GM12891 (cell line): ENCODE measurements at regions not wholly inside any gene's neighbourhood (a gene's known extent, or its start where the extent isn't known, plus 50 kb on each side); places are given as distances from the start of the nearest gene placed in this dataset.

ENCODE experiments used
- POLR2A ChIP-seq: IDR thresholded peaks from 2 replicates; pipeline ENCODE4 v1.6.1; 2011; ENCODE audit warnings: low read depth, low read length, control low read depth
- POLR2AphosphoS5 ChIP-seq: IDR thresholded peaks from 2 replicates; pipeline ENCODE4 v1.6.1; 2011; ENCODE audit warnings: low read depth, low read length, control low read depth
- TAF1 ChIP-seq: IDR thresholded peaks from 2 replicates; pipeline ENCODE4 v1.6.1; 2011; ENCODE audit warnings: low read depth, low read length, control low read depth

- TF ChIP-seq POLR2A (no peak), POLR2AphosphoS5 (no peak), TAF1 (no peak)
Measured at GRCh38 chr2:147684903-147685302, 159.9 kb upstream of the ACVR2A start.
